ENCODE measurements at regions not wholly inside any gene's neighbourhood (a gene's known extent, or its start where the extent isn't known, plus 50 kb on each side); places are given as distances from the start of the nearest gene placed in this dataset.

DNA sequence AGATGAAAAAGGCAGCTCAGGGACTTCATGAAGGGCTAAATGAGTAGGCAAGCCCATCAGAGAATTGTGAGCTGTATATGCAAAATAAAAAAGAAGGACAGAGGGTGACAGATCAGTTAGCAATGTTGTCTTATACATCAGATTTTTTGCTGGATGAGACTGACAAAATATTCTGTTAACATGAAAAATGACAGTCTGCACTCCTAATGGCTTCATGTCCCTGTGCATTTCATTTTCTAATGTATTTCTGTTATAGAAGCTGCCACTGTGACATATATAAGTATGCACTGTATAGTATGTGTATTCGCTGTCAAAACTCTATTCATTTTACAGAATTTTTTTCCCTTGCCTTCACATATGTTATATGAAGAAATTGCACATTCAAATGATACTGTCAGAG, 559.5 kb downstream of the DMRTA1 start:
- BruUV-seq (replicated peaks) = no TSS peak
- H2BK120ac ChIP-seq (ENCODE audit: low read depth, low read length) = no peak overlapping the region
- no peak overlapping the region for H4K5ac ChIP-seq (ENCODE audit: low read depth, low read length)
- H3K9me3 ChIP-seq (ENCODE audit: control insufficient read depth, insufficient read depth, low read length) = no peaks in the 10 kb centered on the region; the same call in 1 of the 2 replicates
- H3K56ac ChIP-seq (ENCODE audit: extremely low read depth, insufficient read depth, low read length) = no peak overlapping the region
- no peaks in the 10 kb centered on the region for H3K79me1 ChIP-seq (ENCODE audit: low read depth in 1 of 2, low read length in 2 of 2)
- no peak for TF ChIP-seq POLR2A (IDR thresholded peaks at IDR 0.05; ENCODE audit: low read depth, low read length)
- TF ChIP-seq CEBPB (IDR thresholded peaks at IDR 0.05; ENCODE audit: low read depth, low read length) = no peak
- TF ChIP-seq BHLHE40 (IDR thresholded peaks at IDR 0.05; ENCODE audit: low read depth, low read length) = no peak
- H3K27ac ChIP-seq (ENCODE audit: insufficient read depth, low read length) = no peak overlapping the region
- no peaks in the 10 kb centered on the region for H4K20me1 ChIP-seq (ENCODE audit: insufficient read depth, low read length)
- no peaks in the 10 kb centered on the region for H3K36me3 ChIP-seq (ENCODE audit: control insufficient read depth, insufficient read depth, low read length)
- no peak overlapping the region for H3K9ac ChIP-seq (ENCODE audit: low read depth, low read length)
- no peak overlapping the region for H3K4me2 ChIP-seq (ENCODE audit: low read depth, low read length)
- no peak overlapping the region for H3K4me3 ChIP-seq (ENCODE audit: insufficient read depth, low read depth, low read length)
- DNase-seq (no peak), ATAC-seq (ENCODE audit: low read depth) (no peak)
- H2AFZ ChIP-seq (replicated peaks; ENCODE audit: low read length, poor library complexity) = no peak overlapping the region
- no peaks in the 10 kb centered on the region for H3K9me1 ChIP-seq (ENCODE audit: insufficient read depth, low read length)
- H2BK5ac ChIP-seq (ENCODE audit: low read depth, low read length, poor library complexity, severe bottlenecking) = no peak overlapping the region
- no peak overlapping the region for H2AK5ac ChIP-seq (ENCODE audit: low read depth, low read length)
- no peak overlapping the region for H3K14ac ChIP-seq (replicated peaks; ENCODE audit: low read depth, low read length)
- no peak overlapping the region for H2BK20ac ChIP-seq (ENCODE audit: low read depth, low read length)
- H3K27me3 ChIP-seq (ENCODE audit: control insufficient read depth, insufficient read depth, low read length) = no peaks in the 10 kb centered on the region
- H3K18ac ChIP-seq (ENCODE audit: low read depth, low read length) = no peak overlapping the region; the same call in 1 of the 2 replicates
- ChIA-PET CTCF (no interaction called here), POLR2A (ENCODE audit: unreplicated experiment) (no interaction called here)
- H3K4ac ChIP-seq (ENCODE audit: low read depth, low read length) = no peak overlapping the region
- dilution Hi-C loops (cut with HindIII; ENCODE audit: low sequenced_read_pairs, unreplicated experiment) (no loop called here), intact Hi-C loops (cut with micrococcal nuclease) (no loop called here), in situ Hi-C loops (cut with MboI; ENCODE audit: low sequenced_read_pairs) (no loop called here)
- H4K8ac ChIP-seq (ENCODE audit: low read depth in 2 of 2, low read length in 2 of 2) = no peak overlapping the region
- no peak overlapping the region for H2AK9ac ChIP-seq (replicated peaks; ENCODE audit: low read depth, low read length, poor library complexity)
- no CpG with 5 or more reads among the region's 1 CpG for WGBS, 2 experiments (ENCODE audit: extremely low coverage in 2 of 2, insufficient read length in 1 of 2)
- H4K91ac ChIP-seq (ENCODE audit: insufficient read depth, low read depth, low read length) = no peak overlapping the region
- no peaks in the 10 kb centered on the region for H3K4me1 ChIP-seq (ENCODE audit: control insufficient read depth, insufficient read depth, low read length)
- H3K23ac ChIP-seq (ENCODE audit: low read depth, low read length) = no peak overlapping the region
- no peak overlapping the region for H2BK15ac ChIP-seq (ENCODE audit: low read depth, low read length)

Data from IMR-90 (cell line).